Upper lobe of left lung (tissue), 6 donors: ENCODE measurements at regions not wholly inside any gene's neighbourhood (a gene's known extent, or its start where the extent isn't known, plus 50 kb on each side); places are given as distances from the start of the nearest gene placed in this dataset.

Experiments
- ATAC-seq, 2 donors: fragments of 200-7000 bp; cut with Tn5 transposase; one replicate each; pipeline ENCODE4 v1.9.1; 2022; ENCODE audit warnings: mild to moderate bottlenecking in 2 of 2, moderate library complexity in 2 of 2; ENCODE audit not compliant: low FRiP score in 2 of 2
- DNase-seq, 2 donors: peaks; one replicate each; pipeline ENCODE4 v3.0.0-alpha.2; 2019 to 2020
- H3K27ac ChIP-seq, 4 donors: fragments of 200-600 bp; sonication (generic); one replicate each; pipeline ENCODE4 v1.5.1; 2016 to 2019
- H3K27me3 ChIP-seq, 4 donors: fragments of 200-600 bp; sonication (generic); one replicate each; pipeline ENCODE4 v1.5.1; 2017 to 2019
- H3K36me3 ChIP-seq, 4 donors: fragments of 200-600 bp; sonication (generic); one replicate each; pipeline ENCODE4 v1.5.1; 2016 to 2019
- H3K4me1 ChIP-seq, 4 donors: fragments of 200-600 bp; sonication (generic); one replicate each; pipeline ENCODE4 v1.5.1; 2018 to 2019
- H3K4me3 ChIP-seq, 4 donors: fragments of 200-600 bp; sonication (generic); one replicate each; pipeline ENCODE4 v1.5.1; 2017 to 2019; ENCODE audit warnings: mild to moderate bottlenecking in 2 of 4, moderate library complexity in 1 of 4
- H3K9me3 ChIP-seq, 4 donors: fragments of 200-600 bp; sonication (generic); one replicate each; pipeline ENCODE4 v1.5.1; 2018 to 2019
- CTCF ChIP-seq, 6 experiments: fragments of 450-650 bp in 4 of 6; fragments of 200-600 bp in 2 of 6; sonication (generic) in 2 of 6; IDR thresholded peaks; one replicate each; pipeline ENCODE4 v1.5.1; 2016 to 2019; ENCODE audit warnings: antibody characterized with exemption in 6 of 6
- EP300 ChIP-seq, 4 donors: sonication (generic); formaldehyde crosslinking; IDR thresholded peaks; one replicate each; pipeline ENCODE4 v1.5.1; 2017; ENCODE audit warnings: antibody characterized with exemption in 4 of 4, control low read depth in 2 of 4
- POLR2A ChIP-seq, 4 donors: fragments of 450-650 bp; IDR thresholded peaks; one replicate each; pipeline ENCODE4 v1.5.1; 2016 to 2017; ENCODE audit warnings: antibody characterized with exemption in 4 of 4, mild to moderate bottlenecking in 2 of 4
- POLR2AphosphoS5 ChIP-seq, 2 donors: sonication (generic); formaldehyde crosslinking; IDR thresholded peaks; one replicate each; pipeline ENCODE4 v1.5.1; 2017; ENCODE audit warnings: antibody characterized with exemption in 2 of 2
- WGBS, 2 donors: methylation state at CpG; one replicate each; pipeline ENCODE4 v1.1.5; 2017 to 2018; 5-methylcytosine and 5-hydroxymethylcytosine counted together
- donor health status: DM: no; HTN: no; CAD: no; lungs with moderate emphysema.
- donor health status: DM: no; HTN: yes; CAD: no; lungs with severe emphysema.

DNA sequence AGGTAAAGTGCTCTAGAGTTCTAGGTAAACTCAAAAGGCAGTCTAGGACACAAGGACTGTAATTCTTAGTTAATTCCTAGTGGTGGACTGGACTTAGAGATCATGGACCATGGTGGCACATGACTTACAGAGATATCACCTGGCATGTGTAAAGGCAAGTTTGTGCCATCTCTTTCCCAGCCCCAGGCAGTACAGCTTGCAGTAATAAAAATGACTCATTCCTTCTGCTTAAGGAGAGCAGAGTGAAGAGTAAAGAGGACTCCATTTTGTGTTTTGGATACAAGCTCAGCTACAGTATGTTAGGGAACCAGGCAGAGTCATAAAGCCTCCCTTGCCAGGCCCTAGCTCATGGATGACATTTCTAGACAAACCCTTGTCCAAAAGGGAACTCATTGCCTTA is 629.9 kb downstream of the JRKL start:
- Histone ChIP-seq H3K9me3 (no peaks in the 10 kb centered on the region), H3K4me1 (no peaks in the 10 kb centered on the region), H3K27ac (no peak overlapping the region), H3K27me3 (no peaks in the 10 kb centered on the region), H3K36me3 (no peaks in the 10 kb centered on the region), H3K4me3 (no peak overlapping the region)
- ATAC-seq (no peak), DNase-seq (no peak)
- TF ChIP-seq POLR2AphosphoS5 (IDR thresholded peaks at IDR 0.05) (no peak), EP300 (IDR thresholded peaks at IDR 0.05) (no peak), CTCF (IDR thresholded peaks at IDR 0.05) (no peak), POLR2A (IDR thresholded peaks at IDR 0.05) (no peak)

- no peaks in the 10 kb centered on the region for H3K4me1 ChIP-seq
- peaks cover 0 to 4% (median 0%) of the 10 kb centered on the region in 4 donors for H3K9me3 ChIP-seq
- no peaks in the 10 kb centered on the region for H3K36me3 ChIP-seq
- H3K27me3 ChIP-seq: no peaks in the 10 kb centered on the region
- TF ChIP-seq POLR2A (IDR thresholded peaks at IDR 0.05): no peak
- no peak for TF ChIP-seq EP300 (IDR thresholded peaks at IDR 0.05)
- TF ChIP-seq POLR2AphosphoS5 (IDR thresholded peaks at IDR 0.05): no peak
- TF ChIP-seq CTCF (IDR thresholded peaks at IDR 0.05): no peak
- no peak overlapping the region for H3K4me3 ChIP-seq
- ATAC-seq (no peak), DNase-seq (no peak)
- WGBS, 2 donors: 85 to 93% methylated on average over 2 of the region's 2 CpGs
- no peak overlapping the region for H3K27ac ChIP-seq
Observed at GRCh38 chr11:97022955-97023354, 633.1 kb downstream of the JRKL start.

DNA sequence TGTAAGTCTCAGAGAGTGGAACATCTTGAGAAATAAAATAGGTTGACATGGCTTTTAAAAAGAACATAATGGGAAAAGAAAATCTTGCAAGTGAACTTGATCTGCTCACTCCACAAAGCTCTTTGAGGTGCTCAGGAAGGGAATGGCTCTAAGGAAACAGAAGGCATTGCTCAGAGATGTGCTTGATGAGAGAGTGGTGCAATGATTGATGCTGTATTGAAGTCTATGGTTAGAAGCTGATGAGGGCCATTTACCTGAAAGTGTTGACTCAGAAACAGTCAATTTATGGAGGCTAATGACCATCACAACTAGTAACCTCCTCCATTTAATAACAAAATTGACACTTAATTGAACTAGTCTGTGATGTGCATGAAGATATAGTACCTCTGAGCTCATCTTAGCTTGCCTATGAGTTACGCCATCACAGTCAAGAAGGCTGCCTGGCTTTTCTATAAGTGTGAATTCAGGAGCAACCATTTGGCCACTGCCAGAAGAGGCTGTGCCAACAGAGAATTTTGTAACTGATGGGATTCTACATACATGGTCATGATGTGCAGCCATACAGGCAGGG is 639.1 kb downstream of the JRKL start:
- Histone ChIP-seq H3K4me1 (no peaks in the 10 kb centered on the region), H3K36me3 (no peaks in the 10 kb centered on the region), H3K27ac (no peak overlapping the region), H3K4me3 (no peak overlapping the region), H3K9me3 (peaks cover 0 to 4% (median 0%) of the 10 kb centered on the region in 4 donors), H3K27me3 (no peaks in the 10 kb centered on the region)
- WGBS, 2 donors: 89 to 95% methylated on average over 1 of the region's 1 CpG
- no peak for ATAC-seq
- DNase-seq: no peak
- TF ChIP-seq POLR2A (IDR thresholded peaks at IDR 0.05): no peak
- TF ChIP-seq CTCF (IDR thresholded peaks at IDR 0.05): no peak
- no peak for TF ChIP-seq EP300 (IDR thresholded peaks at IDR 0.05)

GRCh38 chr11:97033178-97033577 is 643.4 kb downstream of the JRKL start:
- H3K27me3 ChIP-seq: no peaks in the 10 kb centered on the region
- no peak overlapping the region for H3K27ac ChIP-seq
- 54 to 61% methylated on average over 5 of the region's 5 CpGs for WGBS, 2 donors
- no peaks in the 10 kb centered on the region for H3K4me1 ChIP-seq
- H3K36me3 ChIP-seq: no peaks in the 10 kb centered on the region
- H3K4me3 ChIP-seq: no peak overlapping the region
- DNase-seq: no peak
- ATAC-seq: no peak
- no peaks in the 10 kb centered on the region for H3K9me3 ChIP-seq
- TF ChIP-seq EP300 (IDR thresholded peaks at IDR 0.05) (no peak), POLR2AphosphoS5 (IDR thresholded peaks at IDR 0.05) (no peak), CTCF (IDR thresholded peaks at IDR 0.05) (no peak), POLR2A (IDR thresholded peaks at IDR 0.05) (no peak)

DNA sequence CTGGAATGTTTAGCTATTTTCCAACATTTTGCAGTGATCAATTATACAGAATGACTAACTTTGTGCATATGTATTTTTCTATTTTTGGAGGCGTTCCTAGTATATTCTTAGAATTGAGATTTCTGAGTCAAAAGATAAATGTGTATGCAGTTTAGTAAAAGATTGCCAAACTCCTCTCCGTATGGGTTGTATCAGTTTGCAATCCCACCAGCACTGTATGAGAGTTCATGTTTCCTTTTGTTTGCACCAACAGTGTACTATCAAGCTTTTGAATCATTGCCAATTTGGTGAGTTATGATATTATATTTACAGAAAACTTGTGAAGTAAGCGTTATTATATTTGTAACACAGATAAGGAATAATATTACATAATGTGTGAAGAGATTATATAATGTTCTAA is 658.7 kb downstream of the JRKL start:
- Histone ChIP-seq H3K4me3 (no peak overlapping the region), H3K36me3 (no peaks in the 10 kb centered on the region), H3K4me1 (no peaks in the 10 kb centered on the region), H3K27ac (no peak overlapping the region), H3K9me3 (no peaks in the 10 kb centered on the region), H3K27me3 (no peaks in the 10 kb centered on the region)
- no peak for DNase-seq
- ATAC-seq: no peak
- TF ChIP-seq POLR2A (IDR thresholded peaks at IDR 0.05): no peak
- no peak for TF ChIP-seq CTCF (IDR thresholded peaks at IDR 0.05)
- TF ChIP-seq EP300 (IDR thresholded peaks at IDR 0.05): no peak
- no peak for TF ChIP-seq POLR2AphosphoS5 (IDR thresholded peaks at IDR 0.05)
- WGBS, 2 donors: 53 to 64% methylated on average over 3 of the region's 3 CpGs
